ENCODE measurements at regions not wholly inside any gene's neighbourhood (a gene's known extent, or its start where the extent isn't known, plus 50 kb on each side); places are given as distances from the start of the nearest gene placed in this dataset.

DNA sequence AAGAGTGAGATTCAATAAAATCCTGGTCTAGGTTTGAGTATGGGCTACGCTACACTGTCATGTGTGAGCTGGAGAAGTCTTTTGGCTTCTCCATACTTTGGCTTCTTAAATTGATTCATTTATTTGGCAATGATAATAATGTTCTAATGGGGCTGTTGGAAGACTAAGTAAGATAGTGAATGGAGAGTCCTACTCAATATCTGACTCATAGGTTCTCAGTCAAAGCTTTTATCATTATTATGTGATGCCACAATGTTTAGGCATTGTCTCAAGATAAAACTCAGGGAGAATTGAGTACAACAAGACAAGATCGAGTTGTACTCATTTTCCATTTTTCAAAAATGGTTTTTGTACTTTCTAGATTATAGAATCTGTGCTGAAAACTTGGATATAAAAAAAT lies 92.5 kb upstream of the VEGFC start:
- no peak for TF ChIP-seq GATA2 (IDR thresholded peaks at IDR 0.05; ENCODE audit: low read depth, low read length)
- TF ChIP-seq GATA3 (IDR thresholded peaks at IDR 0.05; ENCODE audit: low read depth, low read length) = no peak
